ENCODE measurements at regions not wholly inside any gene's neighbourhood (a gene's known extent, or its start where the extent isn't known, plus 50 kb on each side); places are given as distances from the start of the nearest gene placed in this dataset.

DNA sequence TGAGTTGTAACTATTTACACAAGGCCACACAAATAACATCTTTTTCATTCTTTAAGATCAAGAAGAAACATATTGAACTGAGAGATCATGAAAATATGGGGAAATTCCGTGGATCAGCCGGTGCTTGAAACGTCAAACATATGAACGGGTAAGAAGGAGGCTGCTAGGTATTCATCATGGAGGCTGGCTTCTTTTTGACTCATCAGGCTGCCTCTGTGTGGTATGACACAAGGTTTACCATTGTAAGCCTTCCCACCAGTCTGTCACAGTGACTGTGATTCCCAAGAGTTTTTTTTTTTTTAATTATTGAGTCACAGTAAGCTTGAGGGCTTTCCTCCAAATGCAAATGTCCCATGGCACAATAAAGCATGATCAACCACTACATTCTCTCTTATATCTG is 506.9 kb downstream of the BCL11A start:
- TF ChIP-seq, protein P1, sequence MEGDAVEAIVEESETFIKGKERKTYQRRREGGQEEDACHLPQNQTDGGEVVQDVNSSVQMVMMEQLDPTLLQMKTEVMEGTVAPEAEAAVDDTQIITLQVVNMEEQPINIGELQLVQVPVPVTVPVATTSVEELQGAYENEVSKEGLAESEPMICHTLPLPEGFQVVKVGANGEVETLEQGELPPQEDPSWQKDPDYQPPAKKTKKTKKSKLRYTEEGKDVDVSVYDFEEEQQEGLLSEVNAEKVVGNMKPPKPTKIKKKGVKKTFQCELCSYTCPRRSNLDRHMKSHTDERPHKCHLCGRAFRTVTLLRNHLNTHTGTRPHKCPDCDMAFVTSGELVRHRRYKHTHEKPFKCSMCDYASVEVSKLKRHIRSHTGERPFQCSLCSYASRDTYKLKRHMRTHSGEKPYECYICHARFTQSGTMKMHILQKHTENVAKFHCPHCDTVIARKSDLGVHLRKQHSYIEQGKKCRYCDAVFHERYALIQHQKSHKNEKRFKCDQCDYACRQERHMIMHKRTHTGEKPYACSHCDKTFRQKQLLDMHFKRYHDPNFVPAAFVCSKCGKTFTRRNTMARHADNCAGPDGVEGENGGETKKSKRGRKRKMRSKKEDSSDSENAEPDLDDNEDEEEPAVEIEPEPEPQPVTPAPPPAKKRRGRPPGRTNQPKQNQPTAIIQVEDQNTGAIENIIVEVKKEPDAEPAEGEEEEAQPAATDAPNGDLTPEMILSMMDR (IDR thresholded peaks at IDR 0.05; ENCODE audit: low read depth, low read length): no peak
- no peak overlapping the region for H3K4me3 ChIP-seq (ENCODE audit: low read depth, low read length)

DNA sequence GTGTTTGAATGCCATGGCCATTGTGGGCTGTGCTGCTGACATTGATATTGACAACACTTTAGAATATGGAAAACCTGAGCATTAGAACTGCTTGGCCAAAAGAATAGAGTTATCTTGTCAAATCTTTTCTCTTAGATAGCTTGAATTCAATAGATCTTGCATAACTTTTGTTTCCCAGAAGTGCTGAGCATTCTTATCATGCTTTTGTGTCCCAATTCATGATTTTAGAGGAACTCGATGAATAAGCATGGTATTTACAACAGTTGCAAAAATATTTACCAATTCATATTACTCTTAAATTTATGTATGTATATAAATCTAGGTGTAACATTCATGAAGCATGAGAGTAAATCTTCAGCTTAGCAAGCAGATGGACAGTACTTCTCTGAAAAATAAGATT is 508.0 kb downstream of the BCL11A start:
- no peak overlapping the region for H3K4me3 ChIP-seq (ENCODE audit: low read depth, low read length)
- TF ChIP-seq, protein P1 (IDR thresholded peaks at IDR 0.05; ENCODE audit: low read depth, low read length): no peak

DNA sequence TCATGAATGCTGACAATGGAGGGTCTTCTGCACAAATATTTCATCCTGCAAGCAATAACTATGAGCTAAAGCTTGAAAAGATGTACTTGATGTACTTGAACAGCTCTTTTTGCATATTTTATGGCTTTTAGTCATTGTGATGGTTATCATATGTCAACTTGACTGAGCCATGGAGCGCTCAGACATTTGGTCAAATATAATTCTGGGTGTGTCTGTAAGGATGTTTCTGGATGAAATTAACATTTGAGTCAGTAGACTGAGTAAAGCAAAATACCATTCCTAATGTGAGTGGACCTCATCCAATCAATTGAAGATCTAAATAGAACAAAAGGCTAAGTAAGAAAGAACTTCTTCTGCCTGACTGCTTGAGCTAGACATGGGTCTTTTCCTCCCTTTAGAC is 509.0 kb downstream of the BCL11A start:
- TF ChIP-seq, protein P1 (IDR thresholded peaks at IDR 0.05; ENCODE audit: low read depth, low read length): no peak
- H3K4me3 ChIP-seq (ENCODE audit: low read depth, low read length): no peak overlapping the region

DNA sequence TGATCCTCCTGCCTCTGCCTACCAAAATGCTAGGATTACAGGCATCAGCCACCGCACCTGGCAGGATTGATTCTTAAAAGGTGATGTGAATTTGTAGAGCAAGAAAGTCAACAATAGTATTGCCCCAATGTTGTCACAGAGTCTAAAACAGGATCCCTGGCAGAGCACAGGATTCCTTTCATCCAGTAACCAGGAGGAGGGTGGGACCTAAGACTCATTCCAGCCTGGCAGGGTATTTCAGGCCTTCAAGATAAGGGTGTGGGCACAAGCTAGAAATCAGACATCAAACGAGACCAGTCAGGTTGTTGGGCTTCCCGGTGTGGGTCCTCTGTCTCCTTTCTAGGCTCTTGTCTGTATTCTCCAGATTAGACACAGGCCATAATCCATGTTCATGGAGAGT is 511.4 kb downstream of the BCL11A start:
- TF ChIP-seq, protein P1 (IDR thresholded peaks at IDR 0.05; ENCODE audit: low read depth, low read length): no peak
- H3K4me3 ChIP-seq (ENCODE audit: low read depth, low read length): no peak overlapping the region

DNA sequence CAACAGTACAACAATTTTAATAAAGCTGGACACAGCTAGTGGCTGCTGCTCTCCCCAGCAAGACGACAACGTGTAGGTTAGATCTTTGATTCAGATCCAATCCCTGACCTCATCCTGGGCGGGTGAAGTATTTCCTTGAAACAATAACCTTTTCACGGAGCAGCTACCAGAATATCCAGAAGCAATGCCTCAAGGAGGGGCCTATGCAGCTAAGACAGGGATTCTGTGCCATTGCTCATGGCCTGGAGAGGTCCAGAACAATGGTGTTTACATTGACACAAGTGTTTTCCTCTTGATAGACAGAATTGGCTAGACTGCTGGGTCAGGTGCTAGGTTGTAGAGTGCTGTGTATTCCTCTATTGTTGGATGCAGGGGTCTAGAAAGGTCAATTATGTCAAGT is 520.1 kb downstream of the BCL11A start:
- TF ChIP-seq, protein P1 (IDR thresholded peaks at IDR 0.05; ENCODE audit: low read depth, low read length): no peak
- no peak overlapping the region for H3K4me3 ChIP-seq (ENCODE audit: low read depth, low read length)

DNA sequence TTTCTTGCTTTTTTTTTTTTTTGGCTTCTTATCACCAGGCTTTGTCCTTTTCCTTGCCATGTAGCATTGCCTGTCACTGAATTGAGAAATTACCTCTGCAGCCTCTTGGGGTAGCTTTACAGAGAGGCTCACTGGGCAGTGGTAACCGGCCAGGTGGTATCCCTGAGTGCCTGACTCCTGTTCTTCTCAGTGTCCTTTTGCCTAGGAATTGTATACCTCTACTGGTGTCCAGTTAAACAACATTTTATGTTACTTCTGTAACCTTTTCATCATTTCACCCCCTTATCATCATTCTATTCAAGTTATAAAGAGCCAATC is 523.9 kb downstream of the BCL11A start:
- no peak overlapping the region for H3K4me3 ChIP-seq (ENCODE audit: low read depth, low read length)
- TF ChIP-seq, protein P1 (IDR thresholded peaks at IDR 0.05; ENCODE audit: low read depth, low read length): no peak

DNA sequence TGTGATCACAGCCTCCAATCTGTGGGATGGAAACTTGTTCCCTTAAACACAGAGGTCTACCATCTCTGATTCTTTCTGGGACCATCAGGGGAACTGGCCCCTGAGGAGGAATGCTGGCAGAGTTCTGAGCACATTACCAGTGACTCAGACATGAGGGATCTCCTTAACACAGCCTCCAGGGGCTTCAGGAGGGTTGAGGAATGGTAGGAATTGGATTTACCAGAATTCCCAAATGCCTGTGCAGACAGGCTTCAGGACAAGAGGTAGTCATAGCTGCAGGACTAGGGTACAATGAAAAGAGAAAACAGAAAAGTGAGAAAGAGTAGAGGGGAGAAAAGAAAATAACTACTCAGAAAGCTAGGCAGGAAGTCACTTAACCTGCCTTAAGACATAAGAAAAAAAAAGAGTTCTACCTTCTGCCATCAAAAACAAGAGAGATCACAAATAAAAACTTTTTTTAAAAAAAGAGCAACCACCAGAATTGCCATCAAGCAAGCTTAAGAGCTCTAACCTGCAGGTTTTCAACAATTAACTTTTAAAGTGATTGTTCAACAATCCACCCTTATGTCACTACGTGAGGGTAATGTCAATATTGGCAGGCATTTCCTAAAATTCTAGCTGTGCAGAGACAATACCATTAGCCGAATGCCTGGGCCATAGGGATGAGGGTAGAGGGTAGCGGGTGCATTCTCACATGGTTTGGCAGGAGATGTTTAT is 524.4 kb downstream of the BCL11A start:
- no peak overlapping the region for H3K4me3 ChIP-seq (ENCODE audit: low read depth, low read length)
- TF ChIP-seq, protein P1 (IDR thresholded peaks at IDR 0.05; ENCODE audit: low read depth, low read length): no peak

Measured in WI38 (cell line).